ENCODE measurements at regions not wholly inside any gene's neighbourhood (a gene's known extent, or its start where the extent isn't known, plus 50 kb on each side); places are given as distances from the start of the nearest gene placed in this dataset.

- TF ChIP-seq YY1 (IDR thresholded peaks at IDR 0.05; ENCODE audit: low read depth) (no peak), TAF1 (IDR thresholded peaks at IDR 0.05; ENCODE audit: low read depth) (no peak), EGR1 (IDR thresholded peaks at IDR 0.05) (no peak), MAX (IDR thresholded peaks at IDR 0.05) (no peak), NFIC (IDR thresholded peaks at IDR 0.05) (no peak), RAD21 (IDR thresholded peaks at IDR 0.05; ENCODE audit: low read depth) (no peak), TCF12 (IDR thresholded peaks at IDR 0.05; ENCODE audit: low read depth) (no peak), CREB1 (IDR thresholded peaks at IDR 0.05; ENCODE audit: low read depth) (no peak)
- TF ChIP-seq, protein P1, sequence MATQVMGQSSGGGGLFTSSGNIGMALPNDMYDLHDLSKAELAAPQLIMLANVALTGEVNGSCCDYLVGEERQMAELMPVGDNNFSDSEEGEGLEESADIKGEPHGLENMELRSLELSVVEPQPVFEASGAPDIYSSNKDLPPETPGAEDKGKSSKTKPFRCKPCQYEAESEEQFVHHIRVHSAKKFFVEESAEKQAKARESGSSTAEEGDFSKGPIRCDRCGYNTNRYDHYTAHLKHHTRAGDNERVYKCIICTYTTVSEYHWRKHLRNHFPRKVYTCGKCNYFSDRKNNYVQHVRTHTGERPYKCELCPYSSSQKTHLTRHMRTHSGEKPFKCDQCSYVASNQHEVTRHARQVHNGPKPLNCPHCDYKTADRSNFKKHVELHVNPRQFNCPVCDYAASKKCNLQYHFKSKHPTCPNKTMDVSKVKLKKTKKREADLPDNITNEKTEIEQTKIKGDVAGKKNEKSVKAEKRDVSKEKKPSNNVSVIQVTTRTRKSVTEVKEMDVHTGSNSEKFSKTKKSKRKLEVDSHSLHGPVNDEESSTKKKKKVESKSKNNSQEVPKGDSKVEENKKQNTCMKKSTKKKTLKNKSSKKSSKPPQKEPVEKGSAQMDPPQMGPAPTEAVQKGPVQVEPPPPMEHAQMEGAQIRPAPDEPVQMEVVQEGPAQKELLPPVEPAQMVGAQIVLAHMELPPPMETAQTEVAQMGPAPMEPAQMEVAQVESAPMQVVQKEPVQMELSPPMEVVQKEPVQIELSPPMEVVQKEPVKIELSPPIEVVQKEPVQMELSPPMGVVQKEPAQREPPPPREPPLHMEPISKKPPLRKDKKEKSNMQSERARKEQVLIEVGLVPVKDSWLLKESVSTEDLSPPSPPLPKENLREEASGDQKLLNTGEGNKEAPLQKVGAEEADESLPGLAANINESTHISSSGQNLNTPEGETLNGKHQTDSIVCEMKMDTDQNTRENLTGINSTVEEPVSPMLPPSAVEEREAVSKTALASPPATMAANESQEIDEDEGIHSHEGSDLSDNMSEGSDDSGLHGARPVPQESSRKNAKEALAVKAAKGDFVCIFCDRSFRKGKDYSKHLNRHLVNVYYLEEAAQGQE (IDR thresholded peaks at IDR 0.05; ENCODE audit: low read depth), result no peak
These were observed 100.3 kb downstream of the ZIC1 start for GRCh38 chr3:147509448-147509847.
